ENCODE measurements at regions not wholly inside any gene's neighbourhood (a gene's known extent, or its start where the extent isn't known, plus 50 kb on each side); places are given as distances from the start of the nearest gene placed in this dataset.

DNA sequence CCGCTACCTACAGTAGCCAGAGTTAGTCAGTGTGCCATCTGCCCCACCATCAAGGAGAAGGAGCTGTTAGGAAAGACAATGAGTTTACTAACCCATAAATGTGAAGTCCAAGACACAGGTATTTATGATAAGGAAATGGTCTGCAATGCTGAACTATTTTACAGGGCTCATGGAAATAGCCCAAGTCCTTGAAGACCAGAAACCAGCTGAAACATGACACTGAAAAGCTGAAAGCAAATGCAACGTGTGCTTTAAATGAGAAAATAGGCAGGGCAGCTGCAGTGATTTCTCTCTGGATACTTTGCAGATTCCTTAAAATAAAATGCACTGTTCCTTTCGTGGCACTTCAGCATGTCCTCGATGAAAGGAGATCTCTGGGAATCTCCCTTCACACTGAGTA lies 256.4 kb upstream of the TCF4 start:
- DNase-seq (ENCODE audit: low spot score) = no peak
- TF ChIP-seq, protein P1, sequence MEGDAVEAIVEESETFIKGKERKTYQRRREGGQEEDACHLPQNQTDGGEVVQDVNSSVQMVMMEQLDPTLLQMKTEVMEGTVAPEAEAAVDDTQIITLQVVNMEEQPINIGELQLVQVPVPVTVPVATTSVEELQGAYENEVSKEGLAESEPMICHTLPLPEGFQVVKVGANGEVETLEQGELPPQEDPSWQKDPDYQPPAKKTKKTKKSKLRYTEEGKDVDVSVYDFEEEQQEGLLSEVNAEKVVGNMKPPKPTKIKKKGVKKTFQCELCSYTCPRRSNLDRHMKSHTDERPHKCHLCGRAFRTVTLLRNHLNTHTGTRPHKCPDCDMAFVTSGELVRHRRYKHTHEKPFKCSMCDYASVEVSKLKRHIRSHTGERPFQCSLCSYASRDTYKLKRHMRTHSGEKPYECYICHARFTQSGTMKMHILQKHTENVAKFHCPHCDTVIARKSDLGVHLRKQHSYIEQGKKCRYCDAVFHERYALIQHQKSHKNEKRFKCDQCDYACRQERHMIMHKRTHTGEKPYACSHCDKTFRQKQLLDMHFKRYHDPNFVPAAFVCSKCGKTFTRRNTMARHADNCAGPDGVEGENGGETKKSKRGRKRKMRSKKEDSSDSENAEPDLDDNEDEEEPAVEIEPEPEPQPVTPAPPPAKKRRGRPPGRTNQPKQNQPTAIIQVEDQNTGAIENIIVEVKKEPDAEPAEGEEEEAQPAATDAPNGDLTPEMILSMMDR (IDR thresholded peaks at IDR 0.05; ENCODE audit: extremely low read depth, insufficient read depth, missing control alignments) = no peak
- in situ Hi-C loops (cut with MboI; ENCODE audit: low pct_unique_long_range_greater_than_20kb, low sequenced_read_pairs, unreplicated experiment) = no loop called here

DNA sequence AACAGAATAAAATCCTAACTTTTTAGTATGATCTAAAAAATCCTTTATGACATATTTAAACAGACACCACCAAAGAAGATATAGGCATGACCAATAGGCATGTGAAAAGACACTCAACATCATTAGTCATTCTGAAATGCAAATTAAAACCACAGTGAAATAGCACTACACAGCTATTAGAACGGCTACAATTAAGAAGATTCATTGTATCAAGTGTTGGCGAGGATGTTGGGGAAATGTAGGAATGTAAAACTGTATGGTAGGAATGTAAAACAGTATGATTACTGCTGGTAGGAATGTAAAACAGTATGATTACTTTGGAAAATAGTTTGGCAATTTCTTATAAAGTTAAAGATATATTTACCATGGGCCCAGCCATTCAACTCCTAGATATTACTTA lies 253.3 kb upstream of the TCF4 start:
- no peak for DNase-seq (ENCODE audit: low spot score)
- TF ChIP-seq, protein P1 (IDR thresholded peaks at IDR 0.05; ENCODE audit: extremely low read depth, insufficient read depth, missing control alignments) = no peak
- in situ Hi-C loops (cut with MboI; ENCODE audit: low pct_unique_long_range_greater_than_20kb, low sequenced_read_pairs, unreplicated experiment) = no loop called here

DNA sequence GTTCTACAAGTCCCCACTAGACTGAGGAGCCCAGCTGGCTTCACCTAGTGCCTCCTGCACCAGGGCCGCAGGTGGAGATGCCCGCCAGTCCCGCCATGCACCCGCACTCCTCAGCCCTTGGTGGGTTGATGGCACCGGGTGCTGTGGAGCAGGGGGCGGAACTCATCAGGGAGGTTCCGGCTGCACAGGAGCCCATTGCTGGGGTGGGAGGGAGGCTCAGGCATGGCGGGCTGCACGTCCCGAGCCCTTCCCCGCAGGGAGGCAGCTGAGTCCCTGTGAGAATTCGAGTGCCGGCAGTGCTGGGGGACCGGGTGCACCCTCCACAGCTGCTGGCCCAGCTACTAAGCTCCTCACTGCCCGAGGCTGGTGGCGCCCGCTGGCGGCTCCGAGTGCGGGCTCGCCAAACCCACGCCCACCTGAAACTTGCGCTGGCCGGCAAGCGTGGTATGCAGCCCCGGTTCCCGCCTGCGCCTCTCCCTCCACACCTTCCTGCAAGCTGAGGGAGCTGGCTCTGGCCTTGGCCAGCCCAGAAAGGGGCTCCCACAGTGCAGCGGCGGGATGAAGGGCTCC lies 252.7 kb upstream of the TCF4 start:
- in situ Hi-C loops (cut with MboI; ENCODE audit: low pct_unique_long_range_greater_than_20kb, low sequenced_read_pairs, unreplicated experiment) = no loop called here
- TF ChIP-seq, protein P1 (IDR thresholded peaks at IDR 0.05; ENCODE audit: extremely low read depth, insufficient read depth, missing control alignments) = no peak
- no peak for DNase-seq (ENCODE audit: low spot score)

DNA sequence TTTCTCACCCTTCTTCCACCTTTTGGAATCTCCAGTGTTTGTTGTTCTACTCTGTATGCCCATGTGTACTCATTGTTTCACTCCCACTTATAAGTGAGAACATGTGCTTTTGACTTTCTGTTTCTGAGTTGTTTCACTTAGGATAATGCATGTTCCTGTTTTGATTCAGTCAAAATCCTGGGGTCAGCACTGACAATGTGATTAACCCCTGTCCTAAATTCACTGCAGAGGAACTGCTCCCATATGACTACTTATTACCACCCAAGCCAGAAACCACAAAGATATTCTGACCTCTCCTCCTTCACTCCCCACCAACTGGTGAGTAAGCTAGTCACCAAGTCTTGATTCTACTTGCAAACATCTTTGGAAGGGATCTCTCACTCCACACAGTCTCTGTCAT lies 251.4 kb upstream of the TCF4 start:
- TF ChIP-seq, protein P1 (IDR thresholded peaks at IDR 0.05; ENCODE audit: extremely low read depth, insufficient read depth, missing control alignments) = no peak
- no peak for DNase-seq (ENCODE audit: low spot score)
- in situ Hi-C loops (cut with MboI; ENCODE audit: low pct_unique_long_range_greater_than_20kb, low sequenced_read_pairs, unreplicated experiment) = no loop called here

DNA sequence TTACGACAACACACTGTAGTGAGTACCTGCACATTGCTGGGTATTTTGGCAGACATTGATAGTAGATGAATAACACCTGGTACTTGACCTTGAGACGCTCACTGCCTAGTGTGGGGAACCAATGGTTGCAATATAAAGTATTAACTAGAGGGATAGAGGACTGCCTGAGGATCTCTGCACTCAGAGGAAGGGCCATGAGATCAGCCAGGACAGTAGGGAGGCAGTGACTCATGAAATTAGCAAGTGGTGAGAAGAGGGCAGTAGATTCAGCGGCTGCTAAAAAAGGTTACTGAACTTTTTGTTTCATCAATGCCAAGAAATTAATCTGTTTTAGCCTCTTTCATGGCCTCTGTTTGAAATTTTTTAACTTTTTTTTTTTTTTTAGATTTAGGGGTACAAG lies 250.8 kb upstream of the TCF4 start:
- DNase-seq (ENCODE audit: low spot score) = no peak
- in situ Hi-C loops (cut with MboI; ENCODE audit: low pct_unique_long_range_greater_than_20kb, low sequenced_read_pairs, unreplicated experiment) = no loop called here
- TF ChIP-seq, protein P1 (IDR thresholded peaks at IDR 0.05; ENCODE audit: extremely low read depth, insufficient read depth, missing control alignments) = no peak

DNA sequence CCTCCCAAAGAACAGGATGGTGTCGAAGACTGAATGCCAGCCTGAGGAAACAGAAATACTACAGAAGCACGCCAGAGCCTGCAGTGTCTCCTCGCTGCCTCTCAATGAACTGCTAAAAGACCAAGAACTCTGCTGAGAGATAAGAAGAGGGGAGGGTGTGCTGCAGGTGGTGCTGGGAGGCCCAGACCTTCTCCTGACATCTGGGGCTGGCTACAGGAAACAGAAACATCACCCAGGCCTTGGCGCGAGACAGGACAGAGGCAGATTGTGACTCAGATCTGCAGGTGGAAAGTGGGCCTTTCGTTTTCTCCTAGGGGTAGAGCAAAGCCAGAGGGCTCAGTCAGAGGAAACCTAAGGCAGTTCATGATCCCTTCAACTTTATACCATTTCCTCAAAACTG lies 250.3 kb upstream of the TCF4 start:
- TF ChIP-seq, protein P1 (IDR thresholded peaks at IDR 0.05; ENCODE audit: extremely low read depth, insufficient read depth, missing control alignments) = no peak
- no peak for DNase-seq (ENCODE audit: low spot score)
- in situ Hi-C loops (cut with MboI; ENCODE audit: low pct_unique_long_range_greater_than_20kb, low sequenced_read_pairs, unreplicated experiment) = no loop called here

DNA sequence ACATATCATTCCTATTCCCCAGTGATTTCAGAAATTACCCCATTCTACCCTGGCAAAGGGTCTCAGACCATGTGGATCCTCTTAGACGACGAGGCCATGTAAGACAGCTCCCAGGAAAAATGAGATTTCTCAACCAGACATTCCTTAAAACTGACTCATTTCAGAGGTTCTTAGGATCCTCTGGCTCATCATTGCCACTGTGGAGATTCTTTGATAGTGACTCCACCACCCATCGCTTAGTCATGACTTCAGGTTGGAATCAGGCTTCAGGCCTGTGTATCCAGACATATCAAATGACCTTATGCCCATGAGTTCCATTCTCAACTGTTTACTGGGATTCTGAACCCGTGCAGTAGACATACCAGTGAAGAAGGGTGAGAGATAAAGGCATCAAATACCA lies 245.6 kb upstream of the TCF4 start:
- TF ChIP-seq, protein P1 (IDR thresholded peaks at IDR 0.05; ENCODE audit: extremely low read depth, insufficient read depth, missing control alignments) = no peak
- in situ Hi-C loops (cut with MboI; ENCODE audit: low pct_unique_long_range_greater_than_20kb, low sequenced_read_pairs, unreplicated experiment) = no loop called here
- DNase-seq (ENCODE audit: low spot score) = no peak
